Kidney (tissue), 13 donors: ENCODE measurements at regions not wholly inside any gene's neighbourhood (a gene's known extent, or its start where the extent isn't known, plus 50 kb on each side); places are given as distances from the start of the nearest gene placed in this dataset.
"Not testable (repeated sequence)": the region's sequence is repeated elsewhere in the genome, so short reads cannot be mapped to it uniquely, and the experiment has no call there.

Experiments used
- DNase-seq, 5 donors: peaks; one replicate each; pipeline ENCODE4 v3.0.0-alpha.2; 2013 to 2020
- FAIRE-seq: peaks from 2 replicates; lab custom pipeline; 2012; peaks lifted over from hg19 to GRCh38; lab: Jason Lieb, UNC
- H3K27ac ChIP-seq, 2 donors: one replicate each; pipeline ENCODE4 v1.7.0; 2013; ENCODE audit warnings: low read depth in 2 of 2, low read length in 2 of 2, inconsistent platforms in 1 of 2
- H3K27me3 ChIP-seq: one replicate; pipeline ENCODE4 v1.7.1; 2013; ENCODE audit warnings: low read length, inconsistent platforms; ENCODE audit not compliant: control insufficient read depth, insufficient read depth
- H3K36me3 ChIP-seq, 3 donors: one replicate each; pipeline versions ENCODE4 v1.7.0 to v1.7.1; 2013; ENCODE audit warnings: low read length in 3 of 3, control low read depth in 1 of 3, inconsistent platforms in 1 of 3; ENCODE audit not compliant: insufficient read depth in 3 of 3, control insufficient read depth in 2 of 3
- H3K4me1 ChIP-seq, 3 donors: one replicate each; pipeline versions ENCODE4 v1.7.0 to v1.7.1; 2013; ENCODE audit warnings: low read length in 3 of 3, inconsistent platforms in 1 of 3, low read depth in 1 of 3; ENCODE audit not compliant: control insufficient read depth in 2 of 3, insufficient read depth in 2 of 3
- H3K4me3 ChIP-seq, 3 donors: one replicate each; pipeline versions ENCODE4 v1.7.0 to v1.8.1; 2013; ENCODE audit warnings: low read length in 3 of 3, control low read depth in 1 of 3, inconsistent platforms in 1 of 3
- H3K9ac ChIP-seq, 3 donors: one replicate each; pipeline versions ENCODE4 v1.7.0 to v1.7.1; 2013; ENCODE audit warnings: low read length in 3 of 3, control low read depth in 1 of 3, inconsistent platforms in 1 of 3
- H3K9me3 ChIP-seq, 3 donors: one replicate each; pipeline versions ENCODE4 v1.7.0 to v1.7.1; 2013; ENCODE audit warnings: low read length in 3 of 3, control low read depth in 1 of 3, inconsistent platforms in 1 of 3; ENCODE audit not compliant: control insufficient read depth in 2 of 3, insufficient read depth in 1 of 3
- intact Hi-C: fragments of 100-400 bp; cut with DNase I; formaldehyde crosslinking; loops from one replicate; pipeline ENCODE4 v1.11.1; 2022
- TF ChIP-seq, protein P1 (sequence below): IDR thresholded peaks from 3 replicates; pipeline ENCODE4 v1.5.1; 2012; ENCODE audit warnings: mild to moderate bottlenecking, moderate library complexity, borderline replicate concordance; ENCODE audit not compliant: insufficient read depth; ENCODE audit errors: extremely low read depth
- donor health status: control.
- donor health status: control.
- donor health status: control.
- donor health status: control.
- donor health status: control.
- donor health status: DM: yes; HTN: yes; CAD: no.
- donor health status: Normal renal cell carcinoma (clear cell type).

GRCh38 chr4:154985673-154986072 is 204.6 kb downstream of the RBM46 start:
- no peaks in the 10 kb centered on the region for H3K27me3 ChIP-seq
- no peak overlapping the region for H3K27ac ChIP-seq
- H3K36me3 ChIP-seq, result no peaks in the 10 kb centered on the region
- DNase-seq (no peak), FAIRE-seq (no peak)
- TF ChIP-seq, protein P1, sequence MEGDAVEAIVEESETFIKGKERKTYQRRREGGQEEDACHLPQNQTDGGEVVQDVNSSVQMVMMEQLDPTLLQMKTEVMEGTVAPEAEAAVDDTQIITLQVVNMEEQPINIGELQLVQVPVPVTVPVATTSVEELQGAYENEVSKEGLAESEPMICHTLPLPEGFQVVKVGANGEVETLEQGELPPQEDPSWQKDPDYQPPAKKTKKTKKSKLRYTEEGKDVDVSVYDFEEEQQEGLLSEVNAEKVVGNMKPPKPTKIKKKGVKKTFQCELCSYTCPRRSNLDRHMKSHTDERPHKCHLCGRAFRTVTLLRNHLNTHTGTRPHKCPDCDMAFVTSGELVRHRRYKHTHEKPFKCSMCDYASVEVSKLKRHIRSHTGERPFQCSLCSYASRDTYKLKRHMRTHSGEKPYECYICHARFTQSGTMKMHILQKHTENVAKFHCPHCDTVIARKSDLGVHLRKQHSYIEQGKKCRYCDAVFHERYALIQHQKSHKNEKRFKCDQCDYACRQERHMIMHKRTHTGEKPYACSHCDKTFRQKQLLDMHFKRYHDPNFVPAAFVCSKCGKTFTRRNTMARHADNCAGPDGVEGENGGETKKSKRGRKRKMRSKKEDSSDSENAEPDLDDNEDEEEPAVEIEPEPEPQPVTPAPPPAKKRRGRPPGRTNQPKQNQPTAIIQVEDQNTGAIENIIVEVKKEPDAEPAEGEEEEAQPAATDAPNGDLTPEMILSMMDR, result no peak
- no peaks in the 10 kb centered on the region for H3K4me1 ChIP-seq
- intact Hi-C loops, result no loop called here
- no peak overlapping the region for H3K9ac ChIP-seq
- H3K4me3 ChIP-seq, result no peak overlapping the region
- H3K9me3 ChIP-seq, result no peaks in the 10 kb centered on the region

DNA sequence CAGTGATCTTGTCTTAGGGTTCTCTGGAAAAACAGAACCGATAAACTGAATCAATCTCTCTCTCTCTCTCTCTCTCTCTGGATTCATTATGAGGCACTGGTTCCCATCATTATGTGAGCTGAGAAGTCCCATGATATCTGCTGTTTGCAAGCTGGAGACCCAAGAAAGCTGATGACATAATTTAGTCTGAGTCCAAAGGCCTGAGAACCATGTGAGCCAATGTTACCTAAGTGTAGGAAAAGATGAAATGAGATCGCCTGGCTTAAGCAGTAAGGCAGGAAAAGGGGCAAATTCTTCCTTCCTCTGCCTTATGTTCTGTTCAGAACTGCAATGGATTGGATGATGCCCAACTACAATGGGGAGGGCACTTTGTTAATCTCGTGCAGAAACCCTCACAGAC is 207.4 kb downstream of the RBM46 start:
- TF ChIP-seq, protein P1, result no peak
- Histone ChIP-seq H3K27ac (no peak overlapping the region), H3K36me3 (no peaks in the 10 kb centered on the region), H3K9ac (no peak overlapping the region), H3K4me1 (no peaks in the 10 kb centered on the region), H3K4me3 (no peak overlapping the region), H3K9me3 (no peaks in the 10 kb centered on the region), H3K27me3 (no peaks in the 10 kb centered on the region)
- intact Hi-C loops, result no loop called here
- DNase-seq, result no peak
- FAIRE-seq, result no peak

- no peaks in the 10 kb centered on the region for H3K27me3 ChIP-seq
- FAIRE-seq (no peak), DNase-seq (no peak)
- TF ChIP-seq, protein P1, result no peak
- H3K4me1 ChIP-seq, result no peaks in the 10 kb centered on the region
- intact Hi-C loops, result no loop called here
- H3K27ac ChIP-seq, result no peak overlapping the region
- no peak overlapping the region for H3K4me3 ChIP-seq
- no peaks in the 10 kb centered on the region for H3K9me3 ChIP-seq
- H3K9ac ChIP-seq, result no peak overlapping the region
- no peaks in the 10 kb centered on the region for H3K36me3 ChIP-seq
Measured at GRCh38 chr4:154989511-154989910, 208.4 kb downstream of the RBM46 start.

DNA sequence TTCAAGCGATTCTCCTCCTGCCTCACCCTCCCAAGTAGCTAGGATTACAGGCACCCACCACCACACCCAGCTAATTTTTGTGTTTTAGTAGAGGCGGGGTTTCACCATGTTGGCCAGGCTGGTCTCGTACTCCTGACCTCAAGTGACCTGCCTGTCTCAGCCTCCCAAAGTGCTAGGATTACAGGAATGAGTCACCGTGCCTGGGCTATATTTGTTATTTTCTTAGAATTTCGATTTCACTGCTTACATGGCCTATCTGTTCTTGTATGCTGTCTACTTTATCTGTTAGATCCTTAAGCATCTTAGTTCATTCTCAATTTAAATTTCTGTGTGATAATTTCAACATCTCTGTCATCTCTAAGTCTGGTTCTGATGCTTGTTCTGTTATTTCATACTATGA is 210.6 kb upstream of the NPY2R start:
- H3K27ac ChIP-seq, H3K36me3 ChIP-seq, H3K9me3 ChIP-seq, DNase-seq, H3K9ac ChIP-seq, H3K4me1 ChIP-seq, H3K27me3 ChIP-seq, H3K4me3 ChIP-seq, intact Hi-C loops, FAIRE-seq: not testable (repeated sequence)
